ENCODE measurements at regions not wholly inside any gene's neighbourhood (a gene's known extent, or its start where the extent isn't known, plus 50 kb on each side); places are given as distances from the start of the nearest gene placed in this dataset.

DNA sequence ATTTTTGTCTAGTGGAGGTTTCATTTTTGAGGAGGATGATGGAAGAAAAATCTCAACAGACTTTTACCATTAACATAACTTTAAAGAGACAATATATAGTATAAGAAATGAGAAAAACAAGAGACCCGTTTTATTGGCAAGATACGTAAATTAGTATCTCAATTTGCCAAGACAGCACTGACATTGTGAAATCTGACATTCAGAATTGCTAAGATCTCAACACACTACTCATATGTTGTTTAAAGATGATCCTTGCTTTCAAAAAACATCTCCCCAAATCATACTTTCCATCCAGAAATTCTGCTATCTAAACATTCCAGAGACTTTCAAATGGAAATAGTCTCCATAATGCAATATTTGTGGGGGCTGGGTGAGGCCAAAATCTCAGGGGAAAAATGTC lies 220.9 kb upstream of the CEP162 start:
- no peaks in the 10 kb centered on the region for H3K27me3 Mint-ChIP-seq
- H3K4me3 Mint-ChIP-seq, result no peak overlapping the region
- no peaks in the 10 kb centered on the region for H3K36me3 Mint-ChIP-seq

DNA sequence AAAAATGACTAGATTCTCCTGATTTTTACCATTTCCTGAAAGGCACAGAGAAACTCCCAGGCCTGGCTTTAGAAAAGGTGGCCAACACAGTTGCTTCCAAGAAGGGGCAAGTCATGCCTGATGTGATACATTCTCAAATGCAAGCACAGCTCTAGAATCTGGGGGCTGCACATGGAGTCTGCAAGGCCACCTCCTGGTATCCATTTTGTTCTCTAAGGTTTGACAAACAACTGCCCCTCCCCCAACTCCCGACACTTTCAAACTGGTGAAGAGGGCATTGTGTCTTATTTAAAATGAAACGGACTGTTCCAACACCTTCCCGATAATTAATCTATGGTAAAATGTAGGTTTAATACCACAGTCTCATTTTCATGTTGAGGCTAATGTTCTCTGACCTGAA lies 220.2 kb upstream of the CEP162 start:
- no peaks in the 10 kb centered on the region for H3K4me1 Mint-ChIP-seq
- H3K4me3 Mint-ChIP-seq, result no peak overlapping the region
- H3K9me3 Mint-ChIP-seq, result peaks cover 0 to 5% (median 0%) of the 10 kb centered on the region in 3 donors
- no peaks in the 10 kb centered on the region for H3K27me3 Mint-ChIP-seq
- H3K36me3 Mint-ChIP-seq, result no peaks in the 10 kb centered on the region
- no peak overlapping the region for H3K27ac Mint-ChIP-seq

More for the DNA sequence above, 220.9 kb upstream of the CEP162 start:
- no peak overlapping the region for H3K27ac Mint-ChIP-seq
- H3K4me1 Mint-ChIP-seq, result no peaks in the 10 kb centered on the region
- H3K9me3 Mint-ChIP-seq, result peaks cover 0 to 4% (median 0%) of the 10 kb centered on the region in 3 donors

DNA sequence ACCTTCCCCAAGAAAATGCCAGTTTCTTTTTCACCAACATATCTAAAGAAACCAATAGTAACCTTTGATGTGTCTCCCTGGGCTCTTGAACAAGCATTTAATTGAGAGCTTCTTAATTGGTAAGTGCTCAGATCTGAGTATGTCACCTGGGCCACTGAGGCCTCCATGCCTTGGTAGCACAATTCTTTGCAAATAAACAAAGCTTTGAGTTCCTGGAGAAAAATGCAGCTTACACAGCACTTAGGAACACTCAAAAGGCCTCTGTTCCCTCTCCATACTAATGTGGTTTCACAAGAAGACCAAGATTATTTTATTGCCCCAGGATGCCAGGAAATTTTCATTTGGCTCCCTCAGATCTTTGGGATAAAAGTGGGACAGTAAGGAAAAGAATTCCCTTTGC lies 217.6 kb upstream of the CEP162 start:
- peaks cover 0 to 3% (median 0%) of the 10 kb centered on the region in 3 donors for H3K9me3 Mint-ChIP-seq
- no peak overlapping the region for H3K4me3 Mint-ChIP-seq
- H3K36me3 Mint-ChIP-seq, result no peaks in the 10 kb centered on the region
- no peak overlapping the region for H3K27ac Mint-ChIP-seq
- no peaks in the 10 kb centered on the region for H3K4me1 Mint-ChIP-seq
- H3K27me3 Mint-ChIP-seq, result no peaks in the 10 kb centered on the region

DNA sequence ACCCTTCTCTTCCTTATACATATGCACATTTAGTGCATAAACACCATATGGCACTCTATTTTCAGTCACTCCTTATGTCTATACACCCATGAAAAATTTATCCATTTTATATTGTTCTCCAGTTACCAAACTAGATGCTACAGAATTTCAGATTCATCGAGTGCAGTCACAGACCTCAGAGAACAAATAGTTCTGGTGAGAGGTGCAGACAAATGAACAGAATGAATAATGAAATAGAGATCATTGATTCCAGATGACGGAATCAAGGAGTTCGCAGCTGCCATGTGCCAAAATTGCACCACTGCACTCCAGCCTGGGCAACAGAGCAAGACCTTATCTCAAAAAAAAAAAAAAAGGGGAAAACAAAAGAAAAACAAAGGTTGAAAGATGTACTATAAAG lies 214.8 kb upstream of the CEP162 start:
- Mint-ChIP-seq H3K4me3 (no peak overlapping the region), H3K36me3 (no peaks in the 10 kb centered on the region), H3K27ac (peak overlapping the region in 1 of 3 donors; percentile 59), H3K27me3 (no peaks in the 10 kb centered on the region), H3K9me3 (peaks cover 0 to 3% (median 3%) of the 10 kb centered on the region in 3 donors), H3K4me1 (no peaks in the 10 kb centered on the region)

DNA sequence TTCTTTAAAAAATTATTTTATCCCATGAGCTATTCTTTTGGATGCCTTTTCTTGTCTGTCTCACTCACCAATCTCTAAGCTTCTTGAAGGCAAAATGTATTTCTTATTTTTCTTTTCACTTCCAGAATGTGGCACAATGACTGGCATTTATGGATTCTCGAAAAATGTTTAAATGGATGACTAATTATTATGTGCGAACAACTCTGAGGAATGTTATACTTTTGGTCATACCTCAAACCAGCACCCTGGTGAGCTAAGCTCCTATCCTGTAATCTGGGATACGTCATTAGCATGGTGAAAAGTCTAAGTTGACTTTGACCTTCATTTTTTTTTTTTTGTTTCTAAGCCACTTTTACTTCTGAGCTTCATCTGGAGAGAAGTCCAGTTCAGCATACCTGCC lies 214.0 kb upstream of the CEP162 start:
- Mint-ChIP-seq H3K27me3 (no peaks in the 10 kb centered on the region), H3K27ac (no peak overlapping the region), H3K9me3 (peaks cover 0 to 3% (median 3%) of the 10 kb centered on the region in 3 donors), H3K4me3 (no peak overlapping the region), H3K36me3 (no peaks in the 10 kb centered on the region), H3K4me1 (no peaks in the 10 kb centered on the region)

DNA sequence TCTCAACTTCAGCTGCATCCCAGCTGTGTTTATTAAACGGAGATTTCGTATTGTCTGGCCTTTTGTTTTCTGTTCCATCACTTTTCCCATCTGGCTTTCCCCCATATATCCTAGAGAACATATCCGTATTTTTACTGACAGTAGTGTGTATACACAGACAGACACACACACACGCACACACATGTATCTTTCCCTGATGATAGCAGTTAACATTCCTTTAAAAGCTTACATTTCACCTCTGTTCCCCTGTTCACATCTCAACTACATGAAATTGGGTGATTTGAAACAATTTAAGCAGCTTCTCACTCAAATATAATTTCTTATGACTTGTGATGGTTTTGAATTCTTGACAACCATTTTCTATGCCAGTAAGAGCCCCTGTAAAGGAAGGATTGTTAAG lies 207.1 kb upstream of the CEP162 start:
- no peaks in the 10 kb centered on the region for H3K4me1 Mint-ChIP-seq
- no peak overlapping the region for H3K4me3 Mint-ChIP-seq
- H3K36me3 Mint-ChIP-seq, result no peaks in the 10 kb centered on the region
- H3K9me3 Mint-ChIP-seq, result peaks cover 0 to 7% (median 4%) of the 10 kb centered on the region in 3 donors
- no peak overlapping the region for H3K27ac Mint-ChIP-seq
- peaks cover 2% of the 10 kb centered on the region for H3K27me3 Mint-ChIP-seq

DNA sequence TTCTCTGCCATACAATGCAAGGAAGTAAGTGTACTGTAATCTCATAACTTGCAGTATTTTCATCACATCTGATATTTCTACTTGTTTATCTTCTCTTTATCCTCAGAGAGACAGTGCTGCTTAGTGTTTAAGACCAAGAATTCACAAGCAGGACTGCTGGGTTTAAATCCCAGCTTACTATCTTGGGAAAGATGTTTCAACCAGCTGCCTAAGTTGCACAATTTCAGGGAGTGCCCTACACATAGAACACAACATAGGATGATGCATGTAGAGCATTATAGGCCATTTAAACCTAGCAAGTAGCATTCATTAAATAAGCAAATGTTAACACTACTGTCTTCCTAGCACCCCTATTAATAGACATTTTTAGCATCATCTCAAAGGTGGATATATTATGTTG lies 205.2 kb upstream of the CEP162 start:
- H3K9me3 Mint-ChIP-seq, result peaks cover 0 to 7% (median 4%) of the 10 kb centered on the region in 3 donors
- H3K27me3 Mint-ChIP-seq, result peaks cover 2% of the 10 kb centered on the region
- H3K4me1 Mint-ChIP-seq, result no peaks in the 10 kb centered on the region
- H3K36me3 Mint-ChIP-seq, result no peaks in the 10 kb centered on the region
- no peak overlapping the region for H3K4me3 Mint-ChIP-seq
- H3K27ac Mint-ChIP-seq, result no peak overlapping the region

DNA sequence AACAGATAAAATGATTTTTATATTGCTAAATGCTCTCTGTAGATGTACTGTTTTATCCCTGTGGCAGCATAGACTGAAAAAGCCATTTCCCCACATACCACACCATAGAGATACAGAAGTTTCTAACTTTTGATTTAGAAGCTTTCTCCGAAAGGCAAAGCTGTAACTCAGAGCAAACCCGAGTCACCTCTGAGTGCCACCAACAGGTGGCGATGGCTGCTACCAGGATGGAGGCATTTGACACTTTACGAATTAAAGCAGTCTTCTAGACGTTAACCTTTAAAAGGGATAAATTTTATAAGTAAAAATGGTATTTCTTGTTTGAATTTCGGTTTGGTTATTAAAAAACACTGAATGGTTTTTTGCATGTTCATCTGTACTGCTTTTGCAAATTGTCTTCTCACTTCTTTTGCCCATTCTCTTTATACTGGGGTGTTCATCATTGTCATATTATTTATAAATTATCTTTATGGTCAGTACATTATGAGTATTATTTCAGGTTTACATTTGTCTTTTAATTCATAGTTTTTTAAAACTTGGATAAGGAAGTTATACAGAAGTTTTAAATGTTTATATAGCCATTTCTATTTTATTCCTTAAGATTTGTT lies 201.0 kb upstream of the CEP162 start:
- no peak overlapping the region for H3K4me3 Mint-ChIP-seq
- peaks cover 2% of the 10 kb centered on the region for H3K27me3 Mint-ChIP-seq
- no peaks in the 10 kb centered on the region for H3K4me1 Mint-ChIP-seq
- H3K27ac Mint-ChIP-seq, result no peak overlapping the region
- no peaks in the 10 kb centered on the region for H3K36me3 Mint-ChIP-seq
- peaks cover 0 to 4% (median 2%) of the 10 kb centered on the region in 3 donors for H3K9me3 Mint-ChIP-seq

DNA sequence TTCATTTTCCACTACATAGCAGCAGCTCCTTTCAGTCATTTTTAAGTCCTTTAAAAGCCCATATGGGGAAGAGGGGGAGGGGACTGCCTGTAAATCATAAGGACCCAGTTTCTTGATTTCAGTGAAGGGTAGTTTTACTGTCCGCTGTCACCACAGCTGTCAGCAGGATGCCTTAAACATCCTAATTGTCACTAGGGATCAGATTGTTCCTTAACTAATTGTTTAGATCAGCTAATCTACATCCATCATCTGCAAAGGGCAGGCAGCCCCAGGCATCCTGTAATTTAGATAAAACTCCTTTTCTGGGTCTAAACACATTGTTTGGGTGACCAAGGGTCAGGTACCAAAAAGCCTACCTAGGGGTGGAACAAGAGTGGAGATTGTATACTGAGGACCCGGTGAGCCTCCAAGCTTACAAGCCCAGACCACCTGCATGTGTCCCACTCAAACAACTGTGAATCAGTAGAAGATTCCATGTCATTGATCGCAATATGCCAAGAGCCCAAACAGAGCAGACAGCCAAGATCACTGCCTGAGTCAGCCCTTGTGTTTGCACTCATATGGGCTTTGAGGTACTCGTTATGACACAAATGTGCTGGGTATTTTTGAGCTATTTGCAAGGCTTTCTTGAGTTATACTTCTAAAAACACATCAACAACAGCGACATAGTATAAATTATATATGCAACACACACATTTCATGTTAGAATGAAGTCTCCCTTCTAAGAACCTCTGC lies 198.7 kb upstream of the CEP162 start:
- H3K27me3 Mint-ChIP-seq, result peaks cover 7% of the 10 kb centered on the region
- no peaks in the 10 kb centered on the region for H3K4me1 Mint-ChIP-seq
- H3K36me3 Mint-ChIP-seq, result no peaks in the 10 kb centered on the region
- no peak overlapping the region for H3K4me3 Mint-ChIP-seq
- no peak overlapping the region for H3K27ac Mint-ChIP-seq
- H3K9me3 Mint-ChIP-seq, result no peaks in the 10 kb centered on the region

DNA sequence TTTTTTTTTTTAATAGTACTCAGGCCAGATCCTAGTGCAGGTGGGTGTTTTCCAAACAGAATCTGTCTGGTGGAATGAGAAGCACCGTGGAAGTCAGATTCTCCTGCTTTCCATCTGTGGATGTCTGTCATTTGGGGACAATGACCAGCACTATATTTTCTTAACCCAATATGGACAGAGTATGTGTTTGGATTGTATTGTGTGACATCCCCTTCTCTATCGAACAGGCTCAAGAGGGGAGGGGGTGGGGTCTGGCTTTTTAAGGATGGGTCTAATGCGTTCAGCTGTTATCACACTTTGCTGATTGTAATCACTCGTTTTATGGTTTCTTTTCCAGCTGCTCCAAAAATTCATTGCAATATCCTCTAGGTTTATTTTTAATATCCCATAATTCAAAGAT lies 197.5 kb upstream of the CEP162 start:
- Mint-ChIP-seq H3K9me3 (no peaks in the 10 kb centered on the region), H3K4me1 (no peaks in the 10 kb centered on the region), H3K4me3 (no peak overlapping the region), H3K27me3 (peaks cover 7% of the 10 kb centered on the region), H3K36me3 (no peaks in the 10 kb centered on the region), H3K27ac (no peak overlapping the region)

DNA sequence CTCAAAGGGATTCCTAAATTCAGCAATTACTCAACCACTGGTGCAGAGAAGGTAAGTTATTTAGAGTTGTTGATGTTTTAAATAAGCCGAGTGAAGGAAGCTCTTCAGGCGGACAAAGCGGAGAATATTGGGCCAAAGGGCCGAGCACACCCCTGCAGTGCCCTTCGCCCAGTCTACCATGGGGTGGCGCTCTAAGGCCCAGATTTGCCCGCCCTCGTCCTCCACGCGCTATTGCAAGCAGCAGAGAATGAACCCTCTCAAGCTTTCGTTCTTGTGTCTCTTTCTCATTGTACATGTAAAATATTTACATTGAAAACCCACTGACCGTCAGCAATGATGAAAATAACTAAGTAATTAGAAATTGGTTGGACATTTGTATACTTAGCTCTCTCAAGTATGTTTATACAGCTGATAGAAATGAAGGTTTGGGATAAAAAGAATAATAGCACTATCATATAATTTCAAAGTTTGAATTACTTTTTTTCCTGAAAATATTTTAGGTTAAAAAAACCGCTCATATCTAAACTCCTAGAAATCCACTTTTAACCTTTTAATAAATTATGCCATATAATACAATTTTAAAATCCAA lies 195.0 kb upstream of the CEP162 start:
- Mint-ChIP-seq H3K27ac (no peak overlapping the region), H3K4me3 (no peak overlapping the region), H3K4me1 (no peaks in the 10 kb centered on the region), H3K27me3 (peaks cover 9% of the 10 kb centered on the region), H3K9me3 (peaks cover 0 to 2% (median 0%) of the 10 kb centered on the region in 3 donors), H3K36me3 (no peaks in the 10 kb centered on the region)

DNA sequence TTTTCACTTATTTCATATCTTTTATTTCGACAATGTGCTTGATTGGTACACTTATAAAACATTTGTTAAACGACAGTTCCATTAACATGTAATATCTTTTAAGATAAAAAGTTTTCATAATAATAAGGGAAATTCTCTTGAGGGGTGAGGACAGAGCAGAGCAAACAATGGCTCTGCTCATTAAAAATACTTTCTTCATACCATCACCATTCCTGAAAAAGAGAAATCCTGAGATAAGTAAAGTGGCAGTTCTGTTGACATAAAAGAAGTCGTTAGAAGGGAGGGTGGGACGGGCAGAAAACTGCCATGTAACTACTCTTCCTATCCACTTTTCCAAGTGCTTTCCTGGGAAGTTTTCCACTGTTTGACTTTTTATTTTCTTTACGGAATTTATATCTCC lies 193.6 kb upstream of the CEP162 start:
- H3K27me3 Mint-ChIP-seq, result peaks cover 9% of the 10 kb centered on the region
- H3K36me3 Mint-ChIP-seq, result no peaks in the 10 kb centered on the region
- no peak overlapping the region for H3K27ac Mint-ChIP-seq

DNA sequence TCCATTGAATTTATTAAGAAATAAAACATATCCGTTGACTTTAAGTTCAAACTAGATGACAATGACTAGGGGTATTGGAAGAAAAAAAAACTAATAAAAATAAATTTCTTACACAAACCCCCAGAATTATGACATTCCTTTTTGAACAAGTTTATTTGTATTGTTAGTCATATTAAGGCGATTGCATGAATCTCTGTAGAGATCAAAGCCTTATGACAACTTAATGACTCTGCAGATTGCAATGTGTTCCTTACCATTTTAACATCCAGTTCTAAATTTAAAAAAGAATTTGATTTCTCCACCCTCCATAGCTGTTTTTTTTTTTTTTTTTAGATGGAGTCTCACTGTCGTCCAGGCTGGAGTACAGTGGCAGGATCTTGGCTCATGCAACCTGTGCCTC lies 189.8 kb upstream of the CEP162 start:
- H3K4me3 Mint-ChIP-seq, result no peak overlapping the region
- no peak overlapping the region for H3K27ac Mint-ChIP-seq
- no peaks in the 10 kb centered on the region for H3K36me3 Mint-ChIP-seq
- peaks cover 0 to 2% (median 2%) of the 10 kb centered on the region in 3 donors for H3K9me3 Mint-ChIP-seq
- no peaks in the 10 kb centered on the region for H3K4me1 Mint-ChIP-seq
- H3K27me3 Mint-ChIP-seq, result peaks cover 7% of the 10 kb centered on the region

More for the DNA sequence above, 193.6 kb upstream of the CEP162 start:
- H3K4me3 Mint-ChIP-seq, result no peak overlapping the region
- H3K9me3 Mint-ChIP-seq, result peaks cover 0 to 2% (median 0%) of the 10 kb centered on the region in 3 donors
- no peaks in the 10 kb centered on the region for H3K4me1 Mint-ChIP-seq

DNA sequence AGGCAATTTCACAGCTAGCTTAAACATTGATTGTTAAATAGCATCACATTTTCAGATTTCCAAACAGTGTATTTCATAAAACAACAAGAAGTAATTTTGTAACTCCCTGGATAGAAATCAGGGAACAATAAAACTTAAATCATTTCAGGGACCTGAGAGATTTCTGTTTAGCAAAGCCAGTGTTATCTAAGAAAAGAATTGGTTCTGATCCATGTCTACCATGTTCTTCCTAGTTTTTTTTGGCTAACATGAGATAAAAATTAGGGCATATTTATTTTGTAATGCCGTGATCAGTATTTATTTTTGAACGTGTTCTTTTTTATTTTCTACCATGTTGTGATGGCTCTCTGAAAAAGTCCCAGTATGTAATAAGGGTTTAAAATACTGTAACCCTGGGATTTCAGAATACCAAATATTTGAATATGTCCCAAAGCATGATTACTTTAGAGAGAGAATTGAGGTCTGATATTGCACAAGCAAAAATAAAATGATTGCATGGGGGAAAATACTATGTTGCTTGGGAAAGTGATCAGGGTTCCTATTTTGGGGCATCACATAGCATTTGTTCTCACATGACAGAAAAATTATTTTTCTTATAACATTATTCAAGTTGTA lies 188.7 kb upstream of the CEP162 start:
- Mint-ChIP-seq H3K27me3 (peaks cover 2% of the 10 kb centered on the region), H3K27ac (no peak overlapping the region), H3K36me3 (no peaks in the 10 kb centered on the region), H3K4me1 (no peaks in the 10 kb centered on the region), H3K9me3 (peaks cover 0 to 2% (median 2%) of the 10 kb centered on the region in 3 donors), H3K4me3 (no peak overlapping the region)

DNA sequence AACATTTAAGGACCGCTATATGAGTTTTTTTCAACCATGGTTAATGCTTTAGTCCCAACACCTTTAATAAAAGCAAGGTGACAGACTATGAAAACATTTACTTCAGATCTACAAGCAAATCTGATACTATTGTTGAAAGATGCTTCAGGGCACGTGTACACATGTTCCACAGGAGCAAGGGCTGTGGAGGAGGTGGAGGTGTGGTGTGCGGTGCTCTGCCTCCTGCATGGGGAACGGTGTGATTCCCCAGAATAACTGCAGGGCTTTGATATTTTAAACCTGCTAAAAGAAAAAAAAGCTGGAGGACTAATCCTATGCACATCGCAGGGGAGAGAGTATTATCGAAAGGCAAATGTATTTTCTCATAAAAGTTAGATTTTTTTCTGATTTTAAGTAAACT lies 188.1 kb upstream of the CEP162 start:
- Mint-ChIP-seq H3K4me1 (no peaks in the 10 kb centered on the region), H3K27ac (no peak overlapping the region), H3K36me3 (no peaks in the 10 kb centered on the region), H3K27me3 (peaks cover 2% of the 10 kb centered on the region), H3K4me3 (no peak overlapping the region), H3K9me3 (peaks cover 0 to 2% (median 2%) of the 10 kb centered on the region in 3 donors)

Data from IgD-negative memory B cell (primary cell).